Umbilical cord (tissue), 1 donor: ENCODE measurements at regions not wholly inside any gene's neighbourhood (a gene's known extent, or its start where the extent isn't known, plus 50 kb on each side); places are given as distances from the start of the nearest gene placed in this dataset.
"Not testable (repeated sequence)": the region's sequence is repeated elsewhere in the genome, so short reads cannot be mapped to it uniquely, and the experiment has no call there.

Experiments used
- DNase-seq: peaks from one replicate; pipeline ENCODE4 v3.0.0-alpha.2; 2015; ENCODE audit warnings: low spot score

DNA sequence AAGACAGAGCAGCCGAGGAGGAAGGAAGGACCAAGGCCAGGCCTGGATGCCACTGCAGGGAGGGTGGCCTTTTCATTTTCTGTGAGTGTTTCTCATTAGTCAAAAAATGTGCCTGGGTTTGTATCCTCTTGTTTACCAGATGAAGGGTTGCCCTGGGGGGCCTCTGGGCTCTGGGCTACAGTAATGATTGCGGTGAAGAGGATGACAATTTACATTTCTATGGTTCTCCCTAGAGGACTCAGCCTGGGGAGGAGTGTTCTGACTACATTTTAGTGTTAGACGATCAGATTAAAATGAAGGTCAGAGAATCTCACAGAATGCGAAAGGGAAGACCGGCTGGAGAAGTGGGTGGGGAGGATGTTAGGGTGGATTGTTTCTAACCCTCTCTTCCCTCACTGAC lies 108.0 kb upstream of the KMT2C start:
- no peak for DNase-seq

GRCh38 chr7:152541892-152542291 lies 106.1 kb upstream of the KMT2C start:
- no peak for DNase-seq

- DNase-seq, result not testable (repeated sequence)
These were observed 103.3 kb upstream of the KMT2C start for GRCh38 chr7:152539190-152539495.

DNA sequence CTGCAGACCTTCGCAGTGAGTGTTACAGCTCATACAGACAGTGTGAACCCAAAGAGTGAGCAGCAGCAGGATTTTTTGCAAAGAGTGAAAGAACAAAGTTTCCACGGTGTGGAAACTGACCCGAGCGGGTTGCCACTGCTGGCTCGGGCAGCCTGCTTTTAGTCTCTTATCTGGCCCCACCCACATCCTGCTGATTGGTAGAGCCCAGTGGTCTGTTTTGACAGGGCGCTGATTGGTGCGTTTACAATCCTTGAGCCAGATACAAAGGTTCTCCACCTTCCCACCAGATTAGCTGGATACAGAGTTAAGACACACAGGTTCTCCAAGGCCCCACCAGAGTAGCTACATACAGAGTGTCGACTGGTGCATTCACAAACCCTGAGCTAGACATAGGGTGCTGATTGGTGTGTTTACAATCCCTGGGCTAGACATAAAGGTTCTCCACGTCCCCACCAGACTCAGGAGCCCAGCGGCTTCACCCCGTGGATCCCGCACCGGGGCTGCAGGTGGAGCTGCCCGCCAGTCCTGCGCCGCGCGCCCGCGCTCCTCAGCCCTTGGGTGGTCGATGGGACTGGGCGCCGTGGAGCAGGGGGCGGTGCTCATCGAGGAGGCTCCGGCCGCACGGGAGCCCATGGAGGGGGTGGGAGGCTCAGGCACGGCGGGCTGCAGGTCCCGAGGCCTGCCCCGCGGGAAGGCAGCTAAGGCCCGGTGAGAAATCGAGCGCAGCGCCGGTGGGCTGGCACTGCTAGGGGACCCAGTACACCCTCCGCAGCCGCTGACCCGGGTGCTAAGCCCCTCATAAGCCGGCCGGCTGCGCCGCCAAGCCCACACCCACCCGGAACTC lies 102.8 kb upstream of the KMT2C start:
- DNase-seq, result not testable (repeated sequence)

GRCh38 chr7:152537639-152538038 lies 101.8 kb upstream of the KMT2C start:
- DNase-seq, result no peak

DNA sequence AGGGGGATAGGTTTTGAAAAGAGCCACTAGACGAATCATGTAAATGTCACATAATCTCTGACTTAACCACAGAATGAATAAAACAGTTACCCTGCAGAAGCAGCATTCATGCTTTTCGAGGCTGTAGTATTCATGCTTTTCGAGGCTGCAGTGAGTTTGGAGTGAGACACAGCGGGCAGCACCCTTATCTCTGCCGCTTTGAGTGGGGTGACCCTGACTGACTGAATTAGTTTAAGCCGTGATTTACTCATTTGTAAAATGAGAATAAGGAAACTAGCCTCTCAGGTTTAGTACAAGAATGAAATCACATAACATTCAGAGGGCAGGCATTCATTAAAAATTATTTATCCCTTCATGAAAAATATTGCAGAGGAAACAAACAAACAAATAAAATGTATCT lies 92.8 kb upstream of the KMT2C start:
- no peak for DNase-seq

- DNase-seq, result no peak
These were observed 91.8 kb upstream of the KMT2C start for GRCh38 chr7:152527610-152528032.

- no peak for DNase-seq
These were observed 88.1 kb upstream of the KMT2C start for GRCh38 chr7:152523916-152524315.

GRCh38 chr7:152522571-152523067 lies 86.8 kb upstream of the KMT2C start:
- DNase-seq, result peak; percentile 21

GRCh38 chr7:152521420-152522337 lies 85.9 kb upstream of the KMT2C start:
- DNase-seq, result no peak

- DNase-seq, result peak; percentile 39
These were observed 85.1 kb upstream of the KMT2C start for GRCh38 chr7:152520861-152521302.

DNA sequence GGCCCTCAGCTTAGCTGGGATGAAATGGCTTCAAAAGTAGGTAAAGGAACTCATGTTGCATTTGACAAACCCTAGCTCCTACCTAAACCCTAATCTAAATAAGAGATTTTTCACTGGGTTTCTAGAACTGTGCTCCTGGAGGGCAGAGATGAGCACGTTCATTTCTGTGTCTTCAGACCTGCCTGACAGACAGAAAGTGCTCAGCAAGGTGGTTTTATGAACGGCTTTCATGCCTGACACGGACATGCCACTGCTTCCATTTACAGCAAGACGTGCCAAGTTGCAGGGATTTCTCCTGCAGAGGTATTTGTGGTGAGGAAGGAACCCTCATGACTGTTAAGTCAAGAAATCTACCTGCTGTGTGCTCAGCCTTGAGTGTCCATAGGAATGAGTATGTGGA lies 83.5 kb upstream of the KMT2C start:
- DNase-seq, result no peak

GRCh38 chr7:152516216-152516615 lies 80.4 kb upstream of the KMT2C start:
- DNase-seq, result no peak

DNA sequence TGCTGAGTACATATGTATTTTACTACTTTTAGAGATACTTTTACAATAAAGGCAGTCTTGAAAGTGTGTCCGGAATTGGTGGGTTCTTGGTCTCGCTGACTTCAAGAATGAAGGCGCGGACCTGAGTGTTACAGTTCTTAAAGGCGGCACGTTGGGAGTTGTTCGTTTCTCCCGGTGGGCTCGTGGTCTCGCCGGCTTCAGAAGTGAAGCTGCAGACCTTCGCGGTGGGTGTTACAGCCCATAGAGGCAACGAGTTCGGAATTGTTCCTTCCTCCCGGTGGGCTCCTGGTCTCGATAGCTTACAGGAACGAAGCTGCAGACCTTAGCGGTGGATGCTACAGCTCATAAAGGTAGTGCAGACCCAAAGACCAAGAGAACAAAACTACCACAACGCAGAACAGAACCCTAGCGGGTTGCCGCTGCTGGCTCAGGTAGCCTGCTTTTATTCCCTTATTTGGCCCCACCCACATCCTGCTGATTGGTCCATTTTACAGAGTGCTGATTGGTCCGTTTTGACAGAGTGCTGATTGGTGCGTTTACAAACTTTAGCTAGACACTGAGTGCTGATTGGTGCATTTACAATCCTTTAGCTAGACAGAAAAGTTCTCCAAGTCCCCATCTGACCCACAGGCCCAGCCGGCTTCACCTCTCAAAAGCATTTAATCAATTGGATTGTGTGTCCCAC lies 79.6 kb upstream of the KMT2C start:
- not testable (repeated sequence) for DNase-seq

- no peak for DNase-seq
These were observed 78.9 kb upstream of the KMT2C start for GRCh38 chr7:152514771-152515105.

GRCh38 chr7:152513861-152514770 lies 78.3 kb upstream of the KMT2C start:
- no peak for DNase-seq

- no peak for DNase-seq
These were observed 76.9 kb upstream of the KMT2C start for GRCh38 chr7:152512706-152513105.

- no peak for DNase-seq
These were observed 75.9 kb upstream of the KMT2C start for GRCh38 chr7:152511736-152512135.

GRCh38 chr7:152508701-152509100 lies 72.9 kb upstream of the KMT2C start:
- DNase-seq, result no peak

GRCh38 chr7:152505606-152506005 lies 69.8 kb upstream of the KMT2C start:
- DNase-seq, result no peak

DNA sequence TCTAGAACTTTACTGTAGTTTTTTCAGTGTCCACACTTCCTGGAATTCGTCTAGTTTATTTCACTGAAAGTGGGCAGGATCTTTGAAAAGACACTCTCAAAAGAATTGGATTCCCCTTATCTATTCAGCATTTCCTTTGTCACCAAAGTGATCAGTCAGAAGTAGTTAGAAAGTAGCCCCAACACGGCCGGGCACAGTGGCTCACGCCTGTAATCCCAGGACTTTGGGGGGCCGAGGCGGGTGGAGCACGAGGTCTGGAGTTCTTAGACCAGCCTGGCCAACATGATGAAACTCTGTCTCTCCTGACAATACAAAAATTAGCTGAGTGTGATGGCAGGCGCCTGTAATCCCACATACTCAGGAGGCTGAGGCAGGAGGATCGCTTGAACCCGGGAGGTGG lies 69.0 kb upstream of the KMT2C start:
- no peak for DNase-seq
